GM18511 (cell line): ENCODE measurements at regions not wholly inside any gene's neighbourhood (a gene's known extent, or its start where the extent isn't known, plus 50 kb on each side); places are given as distances from the start of the nearest gene placed in this dataset.
"Not testable (repeated sequence)": the region's sequence is repeated elsewhere in the genome, so short reads cannot be mapped to it uniquely, and the experiment has no call there.

Experiments
- ATAC-seq: cut with Tn5 transposase; IDR thresholded peaks from one replicate; pipeline ENCODE4 v1.9.1; 2021; ENCODE audit warnings: mild to moderate bottlenecking, moderate library complexity; ENCODE audit not compliant: unreplicated experiment

- no peak for ATAC-seq
These were observed 952.3 kb upstream of the GOT2 start for GRCh38 chr16:59686405-59686804.

GRCh38 chr16:59684911-59685310, 950.8 kb upstream of the GOT2 start:
- ATAC-seq = no peak

DNA sequence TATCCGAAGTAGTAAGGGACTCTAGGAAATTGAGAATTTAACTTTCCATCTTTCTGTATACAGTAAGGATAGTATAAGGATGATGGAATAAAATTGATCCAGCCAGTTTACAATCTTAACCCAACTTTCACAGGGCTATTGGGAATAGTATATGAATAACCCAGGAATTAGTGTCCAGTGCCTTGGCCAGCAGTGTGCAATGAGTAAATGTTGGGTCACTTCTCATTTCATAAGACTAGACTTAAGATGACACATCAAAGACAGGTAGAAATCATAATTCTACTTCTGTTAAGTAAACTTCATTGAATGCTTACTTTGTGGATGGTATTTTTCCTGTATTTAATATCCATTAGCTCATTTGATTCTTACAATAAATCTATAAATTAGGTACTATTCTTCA, 949.6 kb upstream of the GOT2 start:
- no peak for ATAC-seq

DNA sequence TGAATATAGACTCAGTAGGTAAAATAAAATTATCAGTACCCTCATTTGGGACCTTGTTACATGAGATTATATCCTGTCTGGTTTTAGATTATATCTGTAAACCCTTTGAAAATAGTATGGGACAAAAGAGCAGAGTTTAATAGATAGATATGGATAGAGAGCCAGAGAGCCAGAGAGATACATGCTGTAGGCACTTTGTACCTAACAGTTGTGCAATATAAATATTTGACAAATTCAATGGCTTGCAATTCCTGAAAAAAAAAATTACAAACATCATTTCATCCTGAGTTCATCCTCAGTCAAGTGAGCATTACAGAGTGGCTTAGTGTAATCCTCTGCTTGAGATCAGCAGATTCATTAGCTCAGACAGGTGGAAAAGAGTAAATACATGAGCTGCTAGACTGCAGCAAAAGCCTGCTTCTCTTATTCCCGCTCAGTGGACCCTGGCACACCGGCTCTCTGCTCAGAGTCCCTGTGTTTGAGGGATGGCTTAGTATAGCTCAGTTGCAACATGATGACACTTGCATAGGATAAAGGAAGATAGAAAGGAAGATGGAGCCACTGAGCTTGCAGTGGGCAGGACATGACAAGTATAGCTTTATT, 931.6 kb upstream of the GOT2 start:
- ATAC-seq = no peak

- ATAC-seq = no peak
These were observed 924.5 kb upstream of the GOT2 start for GRCh38 chr16:59658572-59658971.

- no peak for ATAC-seq
These were observed 920.9 kb upstream of the GOT2 start for GRCh38 chr16:59655031-59655430.

GRCh38 chr16:59654455-59654854, 920.3 kb upstream of the GOT2 start:
- no peak for ATAC-seq

- no peak for ATAC-seq
These were observed 917.5 kb upstream of the GOT2 start for GRCh38 chr16:59651662-59652061.

DNA sequence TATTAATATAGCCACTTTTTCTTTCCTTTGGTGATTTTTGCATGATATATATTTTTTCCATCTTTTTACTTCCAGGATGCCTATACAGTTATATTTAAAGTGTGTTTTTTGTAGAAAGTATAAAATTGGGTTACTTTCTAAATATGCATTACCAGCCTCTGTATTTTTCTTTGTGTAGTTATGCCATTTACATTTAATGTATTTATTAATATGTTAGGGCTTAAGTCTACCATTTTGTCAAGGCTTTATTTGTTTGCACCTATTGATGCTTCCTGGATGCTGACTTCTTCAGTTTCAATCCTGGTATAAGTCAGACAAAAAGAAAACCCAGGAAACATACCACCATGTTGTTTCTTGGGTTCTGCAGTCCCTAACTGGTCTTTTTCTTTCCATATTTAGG, 911.1 kb upstream of the GOT2 start:
- no peak for ATAC-seq

DNA sequence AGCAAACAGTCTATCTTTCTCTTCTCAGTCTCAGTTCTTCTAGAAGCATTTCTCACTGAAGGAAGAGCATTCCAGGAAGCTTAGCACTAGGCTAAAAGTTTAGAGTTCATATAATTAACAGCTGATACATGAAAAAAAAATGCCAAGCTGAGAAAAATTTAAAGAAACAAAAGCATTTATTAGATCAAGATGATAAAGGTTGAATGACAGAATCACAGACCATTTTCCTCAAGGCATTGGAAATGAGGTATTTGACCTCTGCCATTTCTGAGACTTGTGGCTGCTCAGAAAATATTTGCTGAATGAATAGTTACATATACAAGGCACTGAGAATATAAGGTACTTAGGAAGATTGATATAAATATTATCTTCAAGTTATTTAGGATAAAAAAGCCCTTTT, 901.6 kb upstream of the GOT2 start:
- no peak for ATAC-seq

GRCh38 chr16:59634951-59635350, 900.8 kb upstream of the GOT2 start:
- no peak for ATAC-seq

- no peak for ATAC-seq
These were observed 900.0 kb upstream of the GOT2 start for GRCh38 chr16:59634004-59634579.

GRCh38 chr16:59632276-59632855, 898.2 kb upstream of the GOT2 start:
- no peak for ATAC-seq

GRCh38 chr16:59624381-59624780, 890.3 kb upstream of the GOT2 start:
- not testable (repeated sequence) for ATAC-seq

- ATAC-seq = no peak
These were observed 880.5 kb upstream of the GOT2 start for GRCh38 chr16:59614466-59615240.

DNA sequence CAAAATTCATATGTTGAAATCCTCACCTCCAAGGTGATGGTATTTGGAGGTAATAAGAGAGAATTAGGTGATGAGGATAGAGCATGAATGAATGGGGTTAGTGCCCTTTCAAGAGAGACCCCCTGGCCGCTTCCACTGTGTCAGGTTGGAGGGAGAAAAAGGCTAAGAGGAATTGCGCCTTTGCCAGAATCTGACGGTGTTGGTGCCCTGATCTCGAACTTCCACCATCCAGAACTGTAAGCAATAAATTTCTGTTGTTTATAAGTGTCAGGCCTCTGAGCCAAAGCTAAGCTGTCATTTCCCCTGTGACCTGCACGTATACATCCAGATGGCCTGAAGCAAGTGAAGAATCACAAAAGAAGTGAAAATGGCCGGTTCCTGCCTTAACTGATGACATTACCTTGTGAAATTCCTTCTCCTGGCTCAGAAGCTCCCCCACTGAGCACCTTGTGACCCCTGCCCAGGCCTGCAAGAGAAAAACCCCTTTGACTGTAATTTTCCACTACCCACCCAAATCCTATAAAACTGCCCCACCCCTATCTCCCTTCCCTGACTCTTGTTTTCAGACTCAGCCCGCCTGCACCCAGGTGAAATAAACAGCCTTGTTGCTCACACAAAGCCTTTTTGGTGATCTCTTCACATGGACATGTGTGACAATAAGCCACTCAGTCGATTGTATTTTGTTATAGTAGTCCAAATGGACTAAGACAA, 878.9 kb upstream of the GOT2 start:
- ATAC-seq = not testable (repeated sequence)

- ATAC-seq = no peak
These were observed 878.0 kb upstream of the GOT2 start for GRCh38 chr16:59612094-59612493.

DNA sequence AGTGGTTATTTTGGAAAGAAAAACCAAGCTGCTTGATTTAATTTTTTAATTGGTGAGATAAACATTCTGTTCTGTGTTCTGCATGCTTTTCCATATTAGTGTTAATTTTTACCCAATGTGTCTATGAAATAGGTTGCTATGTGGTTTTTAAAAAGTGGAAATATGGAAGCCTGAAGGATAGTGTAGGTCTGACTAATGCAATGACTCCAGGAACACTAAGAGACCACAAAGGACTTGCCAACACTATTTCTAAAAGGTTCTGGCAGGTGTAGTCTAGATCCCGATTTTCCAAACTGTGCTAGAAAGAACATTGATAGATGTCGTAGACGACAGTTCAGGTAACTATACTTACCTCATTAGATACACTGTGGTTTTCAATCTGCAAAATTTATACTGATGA, 877.4 kb upstream of the GOT2 start:
- ATAC-seq = no peak

DNA sequence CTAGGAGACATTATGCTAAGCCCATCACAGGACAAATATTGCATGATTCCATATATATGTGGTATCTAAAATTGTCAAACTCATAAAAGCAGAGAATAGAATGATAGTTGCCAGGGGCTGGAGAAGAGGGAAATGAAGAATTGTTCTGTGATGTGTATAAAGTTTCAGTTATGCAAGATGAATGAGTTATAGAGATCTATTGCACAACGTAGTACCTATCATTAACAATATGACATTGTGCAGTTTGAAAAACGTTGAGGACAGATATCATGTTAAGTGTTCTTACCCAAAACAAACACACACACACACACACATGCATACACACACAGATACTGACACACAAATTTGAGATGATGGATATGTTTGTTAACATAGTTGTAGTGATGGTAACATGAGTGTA, 871.6 kb upstream of the GOT2 start:
- no peak for ATAC-seq

- ATAC-seq = no peak
These were observed 870.2 kb upstream of the GOT2 start for GRCh38 chr16:59604354-59604753.

DNA sequence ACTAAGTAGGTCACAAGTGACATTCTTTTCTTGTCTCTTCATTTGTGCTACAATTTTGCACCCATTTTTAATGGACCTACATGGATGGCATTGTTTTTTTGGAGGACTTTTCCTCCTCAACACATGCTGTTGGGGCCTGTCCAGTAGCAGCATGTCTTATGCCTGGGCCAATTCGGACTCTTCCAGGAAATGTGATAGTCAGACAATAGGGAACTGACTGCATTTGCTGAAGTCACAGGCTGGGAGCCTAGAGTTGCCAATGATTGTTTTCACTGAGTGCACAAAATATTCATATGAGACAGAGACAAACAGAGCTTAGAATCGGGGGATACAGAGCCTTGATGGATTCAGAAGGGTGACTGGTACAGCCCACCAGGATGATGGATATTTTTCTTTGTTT, 867.3 kb upstream of the GOT2 start:
- ATAC-seq = no peak
